MM.1S (cell line): ENCODE measurements at regions not wholly inside any gene's neighbourhood (a gene's known extent, or its start where the extent isn't known, plus 50 kb on each side); places are given as distances from the start of the nearest gene placed in this dataset.

Experiments
- DNase-seq: peaks from one replicate; pipeline ENCODE4 v3.0.0-alpha.2; 2015
- H2AFZ ChIP-seq: fragments of 300-600 bp; sonication (generic); 2 replicates; pipeline ENCODE4 v1.6.0; 2016; ENCODE audit warnings: antibody characterized with exemption, low read length
- H3F3A ChIP-seq: fragments of 300-600 bp; sonication (generic); 2 replicates; pipeline ENCODE4 v1.6.1; 2016; ENCODE audit warnings: mild to moderate bottlenecking, antibody characterized with exemption, low read length, moderate library complexity, mixed read lengths; ENCODE audit not compliant: insufficient read depth
- H3K27ac ChIP-seq: fragments of 300-600 bp; sonication (generic); 2 replicates; pipeline ENCODE4 v1.5.1; 2016; ENCODE audit warnings: mild to moderate bottlenecking, low read length
- H3K27me3 ChIP-seq: fragments of 300-600 bp; sonication (generic); replicated peaks from 2 replicates; pipeline ENCODE4 v1.6.0; 2016; ENCODE audit warnings: low read length; ENCODE audit not compliant: insufficient read depth
- H3K36me3 ChIP-seq: fragments of 300-600 bp; sonication (generic); replicated peaks from 2 replicates; pipeline ENCODE4 v1.6.1; 2016; ENCODE audit warnings: mild to moderate bottlenecking, low read length, mixed read lengths; ENCODE audit not compliant: insufficient read depth
- H3K4me1 ChIP-seq: fragments of 300-600 bp; sonication (generic); 2 replicates; pipeline ENCODE4 v1.6.1; 2016; ENCODE audit warnings: low read length, mixed read lengths
- H3K4me2 ChIP-seq: fragments of 300-600 bp; sonication (generic); 2 replicates; pipeline ENCODE4 v1.6.0; 2016; ENCODE audit warnings: low read depth, low read length
- H3K4me3 ChIP-seq: fragments of 300-600 bp; sonication (generic); 2 replicates; pipeline ENCODE4 v1.5.1; 2016; ENCODE audit warnings: low read length, mixed read lengths
- H3K79me2 ChIP-seq: fragments of 300-600 bp; sonication (generic); 2 replicates; pipeline ENCODE4 v1.6.1; 2016; ENCODE audit warnings: mixed run types, low read length, mixed read lengths
- H3K9ac ChIP-seq: fragments of 300-600 bp; sonication (generic); 2 replicates; pipeline ENCODE4 v1.6.1; 2016; ENCODE audit warnings: low read length, mixed read lengths
- H3K9me2 ChIP-seq: fragments of 300-600 bp; sonication (generic); replicated peaks from 2 replicates; pipeline ENCODE4 v1.6.1; 2016; ENCODE audit warnings: mild to moderate bottlenecking, low read length, mixed read lengths; ENCODE audit not compliant: insufficient read depth
- H3K9me3 ChIP-seq: fragments of 300-600 bp; sonication (generic); replicated peaks from 2 replicates; pipeline ENCODE4 v1.6.1; 2016; ENCODE audit warnings: mild to moderate bottlenecking, low read length, mixed read lengths; ENCODE audit not compliant: insufficient read depth
- H4K20me1 ChIP-seq: fragments of 300-600 bp; sonication (generic); 2 replicates; pipeline ENCODE4 v1.6.1; 2016; ENCODE audit warnings: mild to moderate bottlenecking, low read length, moderate library complexity, mixed read lengths; ENCODE audit not compliant: insufficient read depth
- CTCF ChIP-seq: fragments of 300-600 bp; sonication (generic); IDR thresholded peaks from 2 replicates; pipeline ENCODE4 v1.5.1; 2016; ENCODE audit warnings: antibody characterized with exemption, low read length, mixed read lengths
- EZH2 ChIP-seq: fragments of 300-600 bp; sonication (generic); optimal IDR thresholded peaks from 2 replicates; pipeline ENCODE3; 2017; ENCODE audit warnings: low read depth, mild to moderate bottlenecking, antibody characterized with exemption, low read length, mixed read lengths
- EZH2phosphoT487 ChIP-seq: fragments of 300-600 bp; sonication (generic); IDR thresholded peaks from 2 replicates; pipeline ENCODE4 v1.6.1; 2018; ENCODE audit warnings: antibody characterized with exemption, low read length

- Histone ChIP-seq H3K4me3 (no peak overlapping the region), H3K9me2 (no peaks in the 10 kb centered on the region), H2AFZ (no peak overlapping the region), H3K4me1 (peaks cover 14% of the 10 kb centered on the region; the same call in 1 of the 2 replicates), H3K9me3 (no peaks in the 10 kb centered on the region), H3K27ac (no peak overlapping the region), H3K27me3 (no peaks in the 10 kb centered on the region), H3K4me2 (no peak overlapping the region), H3K36me3 (no peaks in the 10 kb centered on the region), H3K9ac (no peak overlapping the region), H3F3A (no peaks in the 10 kb centered on the region), H4K20me1 (no peaks in the 10 kb centered on the region), H3K79me2 (no peaks in the 10 kb centered on the region)
- TF ChIP-seq EZH2phosphoT487 (no peak), EZH2 (no peak), CTCF (no peak)
- DNase-seq: no peak
Measured at GRCh38 chr12:41683513-41684240, 461.0 kb downstream of the GXYLT1 start.

- TF ChIP-seq EZH2phosphoT487: no peak
- no peak for TF ChIP-seq CTCF
- TF ChIP-seq EZH2: no peak
- H3K27ac ChIP-seq: peak overlapping the region; percentile 31; the same call in 1 of the 2 replicates
- H3K4me1 ChIP-seq: peaks cover 14% of the 10 kb centered on the region; the same call in 1 of the 2 replicates
- no peaks in the 10 kb centered on the region for H3K27me3 ChIP-seq
- H3K9ac ChIP-seq: no peak overlapping the region
- H3K4me3 ChIP-seq: no peak overlapping the region
- no peak overlapping the region for H2AFZ ChIP-seq
- DNase-seq: peak; percentile 55
- H3K79me2 ChIP-seq: no peaks in the 10 kb centered on the region
- H3F3A ChIP-seq: no peaks in the 10 kb centered on the region
- H4K20me1 ChIP-seq: no peaks in the 10 kb centered on the region
- no peaks in the 10 kb centered on the region for H3K9me3 ChIP-seq
- no peaks in the 10 kb centered on the region for H3K9me2 ChIP-seq
- H3K36me3 ChIP-seq: no peaks in the 10 kb centered on the region
- 0 out of 2 replicates have a peak overlapping the region, but pooled peaks have one; percentile 10 for H3K4me2 ChIP-seq
Measured at GRCh38 chr12:41683023-41683422, 461.7 kb downstream of the GXYLT1 start.

- Histone ChIP-seq H2AFZ (no peak overlapping the region), H3K79me2 (no peaks in the 10 kb centered on the region), H3K27ac (no peak overlapping the region), H3K27me3 (no peaks in the 10 kb centered on the region), H3K9ac (no peak overlapping the region), H3K4me1 (peaks cover 14% of the 10 kb centered on the region; the same call in 1 of the 2 replicates), H3F3A (no peaks in the 10 kb centered on the region), H4K20me1 (no peaks in the 10 kb centered on the region), H3K36me3 (no peaks in the 10 kb centered on the region), H3K4me2 (no peak overlapping the region), H3K9me3 (no peaks in the 10 kb centered on the region), H3K4me3 (no peak overlapping the region), H3K9me2 (no peaks in the 10 kb centered on the region)
- TF ChIP-seq EZH2phosphoT487: no peak
- TF ChIP-seq EZH2: no peak
- TF ChIP-seq CTCF: no peak
- no peak for DNase-seq
Measured at GRCh38 chr12:41681898-41682297, 462.8 kb downstream of the GXYLT1 start.
